ENCODE measurements at regions not wholly inside any gene's neighbourhood (a gene's known extent, or its start where the extent isn't known, plus 50 kb on each side); places are given as distances from the start of the nearest gene placed in this dataset.

GRCh38 chr5:74262544-74263207, 377.9 kb downstream of the ENC1 start:
- TF ChIP-seq POLR2A (IDR thresholded peaks at IDR 0.05) (no peak), CTCF (IDR thresholded peaks at IDR 0.05) (no peak)

All from uterus (tissue), 2 donors.